ENCODE measurements at regions not wholly inside any gene's neighbourhood (a gene's known extent, or its start where the extent isn't known, plus 50 kb on each side); places are given as distances from the start of the nearest gene placed in this dataset.

GRCh38 chr7:19235680-19236079 lies 90.5 kb upstream of the FERD3L start:
- TF ChIP-seq CTCF (IDR thresholded peaks at IDR 0.05) = no peak

GRCh38 chr7:19224951-19225350 lies 79.7 kb upstream of the FERD3L start:
- DNase-seq (no peak), ATAC-seq (no peak)
- no peaks in the 10 kb centered on the region for H3K4me1 ChIP-seq (ENCODE audit: low read depth)
- intact Hi-C loops (cut with DNase I, micrococcal nuclease) = no loop called here
- peaks cover 33% of the 10 kb centered on the region for H3K9me3 ChIP-seq
- no peaks in the 10 kb centered on the region for H3K36me3 ChIP-seq (ENCODE audit: low read depth)
- no peak for TF ChIP-seq CTCF (IDR thresholded peaks at IDR 0.05)
- no peak overlapping the region for H3K4me3 ChIP-seq

More at GRCh38 chr7:19235680-19236079, 90.5 kb upstream of the FERD3L start:
- ATAC-seq (no peak), DNase-seq (no peak)
- H3K4me3 ChIP-seq = no peak overlapping the region
- no peaks in the 10 kb centered on the region for H3K4me1 ChIP-seq (ENCODE audit: low read depth)
- intact Hi-C loops (cut with DNase I, micrococcal nuclease) = no loop called here
- no peaks in the 10 kb centered on the region for H3K36me3 ChIP-seq (ENCODE audit: low read depth)
- H3K9me3 ChIP-seq = peaks cover 36% of the 10 kb centered on the region

- Histone ChIP-seq H3K4me1 (ENCODE audit: low read depth) (no peaks in the 10 kb centered on the region), H3K36me3 (ENCODE audit: low read depth) (no peaks in the 10 kb centered on the region), H3K4me3 (no peak overlapping the region), H3K9me3 (peaks cover 8% of the 10 kb centered on the region)
- ATAC-seq = no peak
- no peak for DNase-seq
- intact Hi-C loops (cut with DNase I, micrococcal nuclease) = no loop called here
- TF ChIP-seq CTCF (IDR thresholded peaks at IDR 0.05) = no peak
Measured at GRCh38 chr7:19215412-19215811, 70.2 kb upstream of the FERD3L start.

- ATAC-seq (no peak), DNase-seq (no peak)
- no peaks in the 10 kb centered on the region for H3K4me1 ChIP-seq (ENCODE audit: low read depth)
- no peaks in the 10 kb centered on the region for H3K36me3 ChIP-seq (ENCODE audit: low read depth)
- no peak for TF ChIP-seq CTCF (IDR thresholded peaks at IDR 0.05)
- H3K4me3 ChIP-seq = no peak overlapping the region
- H3K9me3 ChIP-seq = peaks cover 8% of the 10 kb centered on the region
- intact Hi-C loops (cut with DNase I, micrococcal nuclease) = no loop called here
Measured at GRCh38 chr7:19213746-19214145, 68.5 kb upstream of the FERD3L start.

GRCh38 chr7:19210893-19211413 lies 65.7 kb upstream of the FERD3L start:
- H3K4me1 ChIP-seq (ENCODE audit: low read depth) = no peaks in the 10 kb centered on the region
- no peak for TF ChIP-seq CTCF (IDR thresholded peaks at IDR 0.05)
- ATAC-seq = no peak
- DNase-seq = no peak
- H3K4me3 ChIP-seq = no peak overlapping the region
- H3K36me3 ChIP-seq (ENCODE audit: low read depth) = no peaks in the 10 kb centered on the region
- intact Hi-C loops (cut with DNase I, micrococcal nuclease) = no loop called here
- H3K9me3 ChIP-seq = peaks cover 16% of the 10 kb centered on the region

- intact Hi-C loops (cut with DNase I, micrococcal nuclease) = no loop called here
Measured at GRCh38 chr7:19209166-19209696, 64.0 kb upstream of the FERD3L start.

More at GRCh38 chr7:19209166-19209696, 64.0 kb upstream of the FERD3L start:
- no peaks in the 10 kb centered on the region for H3K36me3 ChIP-seq (ENCODE audit: low read depth)
- TF ChIP-seq CTCF (IDR thresholded peaks at IDR 0.05) = no peak
- no peak overlapping the region for H3K4me3 ChIP-seq
- DNase-seq (no peak), ATAC-seq (no peak)
- peaks cover 12% of the 10 kb centered on the region for H3K9me3 ChIP-seq
- H3K4me1 ChIP-seq (ENCODE audit: low read depth) = no peaks in the 10 kb centered on the region
